Uterus (tissue), 3 donors: ENCODE measurements at regions not wholly inside any gene's neighbourhood (a gene's known extent, or its start where the extent isn't known, plus 50 kb on each side); places are given as distances from the start of the nearest gene placed in this dataset.

ENCODE experiments used
- DNase-seq, 2 donors: peaks; one replicate each; pipeline ENCODE4 v3.0.0-alpha.2; 2019 to 2020
- H3K27ac ChIP-seq, 2 donors: fragments of 200-600 bp; sonication (generic); 1 replicate in 1 of 2; 2 replicates in 1 of 2; pipeline ENCODE4 v1.5.1; 2016 to 2018
- H3K27me3 ChIP-seq, 2 donors: fragments of 200-600 bp; sonication (generic); one replicate each; pipeline ENCODE4 v1.5.1; 2018 to 2019; ENCODE audit warnings: control low read depth in 1 of 2
- H3K36me3 ChIP-seq, 2 donors: fragments of 200-600 bp; sonication (generic); one replicate each; pipeline ENCODE4 v1.5.1; 2019; ENCODE audit warnings: control low read depth in 1 of 2
- H3K4me1 ChIP-seq, 2 donors: fragments of 200-600 bp; sonication (generic); one replicate each; pipeline ENCODE4 v1.5.1; 2018 to 2019; ENCODE audit warnings: control low read depth in 1 of 2
- H3K4me3 ChIP-seq, 2 donors: fragments of 200-600 bp; sonication (generic); 1 replicate in 1 of 2; 2 replicates in 1 of 2; pipeline ENCODE4 v1.5.1; 2018 to 2019; ENCODE audit warnings: mild to moderate bottlenecking in 1 of 2
- H3K9me3 ChIP-seq, 2 donors: fragments of 200-600 bp; sonication (generic); one replicate each; pipeline ENCODE4 v1.5.1; 2019; ENCODE audit warnings: control low read depth in 1 of 2
- CTCF ChIP-seq, 4 experiments: fragments of 200-600 bp in 2 of 4; fragments of 450-650 bp in 2 of 4; sonication (generic) in 2 of 4; IDR thresholded peaks; one replicate each; pipeline ENCODE4 v1.5.1; 2016 to 2019; ENCODE audit warnings: antibody characterized with exemption in 4 of 4, mild to moderate bottlenecking in 2 of 4, moderate library complexity in 1 of 4
- POLR2A ChIP-seq, 2 donors: fragments of 450-650 bp; IDR thresholded peaks; one replicate each; pipeline ENCODE4 v1.6.1; 2016; ENCODE audit warnings: antibody characterized with exemption in 2 of 2, mild to moderate bottlenecking in 1 of 2, moderate library complexity in 1 of 2
- intact Hi-C: fragments of 100-400 bp; cut with DNase I; formaldehyde crosslinking; loops from one replicate; pipeline ENCODE4 v1.15.1; 2023; ENCODE audit warnings: low total_unique reads
- donor health status: DM: yes; HTN: yes; CAD: no.

GRCh38 chr14:98014851-98015615, 1217.9 kb downstream of the VRK1 start:
- Histone ChIP-seq H3K4me1 (no peaks in the 10 kb centered on the region), H3K4me3 (no peak overlapping the region), H3K27ac (no peak overlapping the region), H3K36me3 (no peaks in the 10 kb centered on the region), H3K9me3 (no peaks in the 10 kb centered on the region), H3K27me3 (no peaks in the 10 kb centered on the region)
- no peak for TF ChIP-seq POLR2A (IDR thresholded peaks at IDR 0.05)
- intact Hi-C loops = no loop called here
- no peak for DNase-seq

- Histone ChIP-seq H3K4me3 (no peak overlapping the region), H3K27ac (no peak overlapping the region), H3K36me3 (no peaks in the 10 kb centered on the region), H3K27me3 (no peaks in the 10 kb centered on the region), H3K9me3 (no peaks in the 10 kb centered on the region), H3K4me1 (no peaks in the 10 kb centered on the region)
- TF ChIP-seq POLR2A (IDR thresholded peaks at IDR 0.05) (no peak), CTCF (IDR thresholded peaks at IDR 0.05) (no peak)
- intact Hi-C loops = no loop called here
- DNase-seq = no peak
Observed at GRCh38 chr14:98015921-98016320, 1218.7 kb downstream of the VRK1 start.

- no peaks in the 10 kb centered on the region for H3K4me1 ChIP-seq
- no peak for DNase-seq
- intact Hi-C loops = no loop called here
Observed at GRCh38 chr14:98018628-98019027, 1221.4 kb downstream of the VRK1 start.

GRCh38 chr14:98022541-98023520, 1225.6 kb downstream of the VRK1 start:
- TF ChIP-seq CTCF (IDR thresholded peaks at IDR 0.05) = no peak
- TF ChIP-seq POLR2A (IDR thresholded peaks at IDR 0.05) = no peak
- intact Hi-C loops = no loop called here
- no peak overlapping the region for H3K27ac ChIP-seq
- H3K27me3 ChIP-seq = no peaks in the 10 kb centered on the region
- DNase-seq = no peak
- no peaks in the 10 kb centered on the region for H3K9me3 ChIP-seq
- no peak overlapping the region for H3K4me3 ChIP-seq
- no peaks in the 10 kb centered on the region for H3K36me3 ChIP-seq
- H3K4me1 ChIP-seq = no peaks in the 10 kb centered on the region

More at GRCh38 chr14:98018628-98019027, 1221.4 kb downstream of the VRK1 start:
- Histone ChIP-seq H3K27me3 (no peaks in the 10 kb centered on the region), H3K36me3 (no peaks in the 10 kb centered on the region), H3K4me3 (no peak overlapping the region), H3K27ac (no peak overlapping the region), H3K9me3 (no peaks in the 10 kb centered on the region)
- TF ChIP-seq CTCF (IDR thresholded peaks at IDR 0.05) = no peak
- TF ChIP-seq POLR2A (IDR thresholded peaks at IDR 0.05) = no peak

- Histone ChIP-seq H3K4me1 (no peaks in the 10 kb centered on the region), H3K27me3 (no peaks in the 10 kb centered on the region), H3K27ac (no peak overlapping the region), H3K4me3 (no peak overlapping the region), H3K9me3 (no peaks in the 10 kb centered on the region), H3K36me3 (no peaks in the 10 kb centered on the region)
- TF ChIP-seq CTCF (IDR thresholded peaks at IDR 0.05) = no peak
- no peak for TF ChIP-seq POLR2A (IDR thresholded peaks at IDR 0.05)
- no peak for DNase-seq
- intact Hi-C loops = no loop called here
Observed at GRCh38 chr14:98028162-98028561, 1231.0 kb downstream of the VRK1 start.
